HG02885 (cell line): ENCODE measurements at regions not wholly inside any gene's neighbourhood (a gene's known extent, or its start where the extent isn't known, plus 50 kb on each side); places are given as distances from the start of the nearest gene placed in this dataset.
"Not testable (repeated sequence)": the region's sequence is repeated elsewhere in the genome, so short reads cannot be mapped to it uniquely, and the experiment has no call there.

Experiments
- ATAC-seq: cut with Tn5 transposase; IDR thresholded peaks from one replicate; pipeline ENCODE4 v1.9.1; 2021; ENCODE audit warnings: mild to moderate bottlenecking; ENCODE audit not compliant: unreplicated experiment, poor library complexity

DNA sequence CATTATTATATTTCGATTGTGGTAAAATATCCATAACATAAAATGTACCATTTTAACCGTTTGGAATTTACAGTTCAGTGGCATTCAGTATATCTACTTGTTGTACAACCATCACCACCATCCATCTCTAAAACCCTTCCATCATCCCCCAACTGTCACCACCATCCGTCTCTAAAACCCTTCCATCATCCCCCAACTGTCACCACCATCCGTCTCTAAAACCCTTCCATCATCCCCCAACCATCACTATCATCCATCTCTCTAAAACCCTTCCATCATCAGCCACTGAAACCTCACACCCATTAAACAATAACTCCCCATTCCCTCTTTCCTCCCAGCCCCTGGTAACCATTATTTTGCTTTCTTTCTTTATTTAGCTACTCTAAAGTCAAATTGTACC, 144.2 kb upstream of the EEA1 start:
- ATAC-seq: no peak

- no peak for ATAC-seq
Measured at GRCh38 chr12:93078059-93078458, 149.0 kb upstream of the EEA1 start.

DNA sequence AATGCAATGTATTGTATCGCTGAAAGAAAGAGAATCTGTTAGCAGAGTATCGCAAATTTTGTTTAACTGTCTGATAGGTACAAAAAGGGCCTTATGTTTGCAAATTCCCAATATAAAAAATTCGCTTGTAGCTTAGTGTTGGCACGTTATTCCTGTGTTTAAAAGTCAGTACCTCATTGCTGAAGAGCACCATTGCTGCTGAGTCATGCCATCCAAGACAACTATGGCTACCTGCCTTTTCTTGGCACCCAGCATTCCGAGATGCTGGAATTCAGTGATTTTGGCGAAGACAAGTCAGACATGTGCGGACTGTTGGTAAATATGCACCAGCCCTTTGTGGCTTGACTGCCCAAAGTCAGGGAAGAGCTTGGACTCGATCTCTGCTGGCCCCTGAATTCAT, 149.5 kb upstream of the EEA1 start:
- no peak for ATAC-seq

DNA sequence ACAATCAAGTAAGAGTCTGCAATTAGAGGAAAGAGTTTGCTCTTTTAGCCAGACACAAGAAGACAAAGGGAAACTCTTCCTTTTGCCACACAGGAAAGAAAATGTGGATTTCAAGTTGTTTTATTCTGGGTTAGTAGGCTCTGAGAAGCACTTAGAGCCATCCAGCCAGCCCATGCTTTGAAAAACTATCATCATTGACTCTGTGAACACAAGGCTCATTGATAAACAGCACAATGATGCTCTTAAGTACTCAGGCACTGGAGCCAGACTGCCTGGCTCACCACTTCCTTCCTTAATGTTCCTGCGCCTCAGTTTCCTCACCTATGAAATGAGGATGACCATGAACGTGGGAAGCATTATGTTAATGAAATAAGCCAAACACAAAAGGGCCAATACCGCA, 150.2 kb upstream of the EEA1 start:
- ATAC-seq: no peak

DNA sequence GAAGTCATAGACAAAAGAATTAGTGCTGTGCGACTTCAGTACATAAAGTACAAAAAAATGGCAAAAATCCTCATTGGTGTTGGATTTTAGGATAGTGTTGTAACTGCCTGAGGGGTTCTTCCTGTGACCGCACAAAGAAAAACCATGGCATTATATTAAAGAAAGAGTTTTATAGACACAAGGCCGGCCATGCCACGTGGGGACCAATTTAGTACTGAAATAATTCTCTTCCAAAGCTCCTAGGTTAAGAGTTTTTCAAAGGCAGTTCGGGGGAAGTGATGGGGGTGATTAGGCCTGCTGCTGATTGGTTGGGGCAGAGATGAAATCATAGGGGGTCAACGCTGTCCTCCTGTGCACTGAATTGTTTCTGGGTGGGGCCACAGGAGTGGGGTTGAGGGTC, 150.9 kb upstream of the EEA1 start:
- no peak for ATAC-seq

GRCh38 chr12:93080452-93080851, 151.4 kb upstream of the EEA1 start:
- no peak for ATAC-seq

DNA sequence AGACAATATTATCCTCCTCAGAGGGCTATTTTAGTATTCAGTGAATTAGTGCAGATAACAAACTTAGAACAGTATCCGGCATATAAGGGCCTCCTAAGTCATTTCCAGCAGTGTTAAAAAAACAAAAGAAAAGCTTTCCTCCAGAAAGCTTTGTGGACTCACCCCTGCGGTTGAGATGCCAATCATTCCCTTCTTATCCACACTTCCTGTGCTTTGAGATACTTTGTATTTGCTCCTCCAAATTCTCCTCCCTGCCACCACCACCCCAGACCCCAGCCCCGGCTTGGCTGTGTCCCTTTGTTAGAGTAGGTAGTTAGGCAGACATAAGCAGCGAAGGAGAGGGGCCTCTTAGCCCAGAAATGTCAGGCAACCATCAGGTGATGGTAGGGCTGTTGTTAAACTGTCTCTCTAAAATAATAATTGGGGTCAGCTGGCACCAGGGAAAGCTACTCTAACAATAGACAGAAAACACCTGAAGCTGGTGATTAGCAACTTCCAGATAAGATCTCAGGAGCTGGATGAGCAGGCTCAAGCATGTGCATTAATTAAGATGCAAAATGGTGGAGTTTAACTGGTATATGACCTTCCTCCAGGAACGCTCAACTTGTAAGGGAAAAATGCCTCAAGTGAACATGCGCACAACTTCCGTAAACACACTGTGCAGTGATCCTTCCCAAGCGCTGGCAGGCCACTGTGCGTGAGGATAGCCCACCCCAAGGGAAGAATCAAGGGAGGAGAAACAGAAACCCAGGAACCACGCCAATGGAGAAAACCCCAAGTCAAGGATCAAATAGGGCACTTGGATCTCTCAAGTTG, 152.1 kb upstream of the EEA1 start:
- no peak for ATAC-seq

DNA sequence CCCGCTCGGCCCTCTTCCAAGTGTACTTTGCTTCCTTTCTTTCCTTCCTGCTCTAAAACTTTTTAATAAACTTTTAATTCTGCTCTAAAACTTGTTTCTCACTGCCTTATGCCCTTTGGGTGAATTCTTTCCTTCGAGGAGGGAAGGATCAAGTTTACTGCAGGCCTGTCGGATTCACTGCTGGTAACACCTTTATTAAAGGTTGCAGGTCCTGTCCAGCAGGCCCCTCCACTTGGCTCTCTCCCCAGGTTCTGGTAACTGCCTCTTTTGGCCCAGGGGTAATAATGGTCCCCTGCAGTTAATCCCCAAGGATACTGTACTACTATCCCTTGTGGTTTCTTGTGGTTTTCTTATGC, 152.7 kb upstream of the EEA1 start:
- ATAC-seq: no peak

DNA sequence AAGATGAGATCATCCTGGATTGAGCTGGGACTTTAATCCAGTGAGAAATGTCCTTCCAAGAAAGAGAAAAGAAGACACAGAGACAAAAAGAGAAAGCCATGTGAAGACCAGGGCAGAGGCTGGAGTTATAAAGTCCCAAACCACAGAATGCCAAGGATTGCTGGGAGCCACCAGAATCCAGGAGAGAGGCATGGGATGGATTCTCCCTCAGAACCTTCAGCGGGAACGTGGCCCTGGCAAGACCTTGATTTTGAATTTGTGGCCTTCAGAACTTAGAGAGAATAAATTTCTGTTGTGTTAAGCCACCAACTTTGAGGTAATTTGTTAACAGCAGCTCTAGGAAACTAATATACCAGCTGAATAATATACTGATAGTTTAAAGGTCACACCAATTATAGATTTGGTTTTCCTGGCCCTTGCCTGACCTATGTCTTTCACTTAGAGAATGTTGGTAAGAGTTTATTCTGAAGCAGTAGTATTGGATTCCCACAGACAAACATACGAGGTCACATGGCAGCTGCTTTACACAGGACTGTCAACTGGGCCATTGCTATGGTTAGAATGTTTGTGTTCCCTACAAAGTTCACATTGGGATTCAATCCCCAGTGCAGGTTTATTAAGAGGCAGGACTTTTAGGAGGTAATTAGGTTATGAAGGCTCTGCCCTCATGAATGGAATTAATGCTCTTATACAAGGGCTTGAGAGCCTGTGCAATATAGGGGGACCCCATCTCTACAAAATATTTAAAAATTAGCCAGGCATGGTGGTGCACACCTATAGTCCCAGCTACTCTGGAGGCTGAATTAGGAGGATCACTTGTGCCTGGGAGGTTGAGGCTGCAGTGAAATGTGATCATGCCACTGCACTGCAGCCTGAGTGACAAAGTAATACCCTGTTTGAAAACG, 156.5 kb upstream of the EEA1 start:
- no peak for ATAC-seq

GRCh38 chr12:93086288-93086727, 157.2 kb upstream of the EEA1 start:
- no peak for ATAC-seq

DNA sequence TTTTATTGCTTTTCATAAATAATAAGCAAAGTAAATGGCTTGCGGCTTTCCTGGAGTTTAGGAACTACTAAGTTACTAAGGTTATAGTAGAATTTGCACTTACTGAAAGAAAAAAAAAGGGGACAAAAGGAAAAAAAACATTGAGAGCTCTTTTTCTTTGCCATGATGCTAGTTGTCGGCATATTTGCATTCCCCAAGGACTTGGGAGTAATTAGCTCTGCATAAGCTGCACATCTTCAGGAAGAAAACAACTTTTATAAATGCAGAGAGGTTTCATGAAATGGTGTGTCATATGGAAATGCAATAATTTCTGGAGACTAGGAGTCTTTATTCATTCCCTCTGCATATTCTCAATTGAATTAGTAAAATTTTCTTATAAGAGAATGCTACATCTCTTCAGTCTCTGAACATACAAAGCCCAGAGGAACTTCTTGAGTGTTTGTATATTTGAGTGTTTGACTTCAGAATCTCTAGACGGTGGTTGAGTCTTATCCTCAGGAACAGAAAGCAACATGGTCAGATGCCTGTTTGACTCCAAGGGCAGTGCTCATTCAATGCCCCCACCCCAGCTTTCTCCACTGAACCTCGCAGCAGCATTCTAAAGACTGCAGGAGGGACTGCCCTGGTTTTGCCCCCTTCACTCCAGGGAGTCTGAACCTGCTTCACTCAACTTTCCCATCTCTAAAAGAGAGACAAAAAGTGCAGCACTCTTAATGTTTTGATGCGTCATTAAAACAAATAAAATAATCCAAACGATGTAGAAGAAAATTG, 158.9 kb upstream of the EEA1 start:
- no peak for ATAC-seq

GRCh38 chr12:93089805-93090569, 160.9 kb upstream of the EEA1 start:
- ATAC-seq: no peak

GRCh38 chr12:93090731-93091172, 161.7 kb upstream of the EEA1 start:
- ATAC-seq: no peak

DNA sequence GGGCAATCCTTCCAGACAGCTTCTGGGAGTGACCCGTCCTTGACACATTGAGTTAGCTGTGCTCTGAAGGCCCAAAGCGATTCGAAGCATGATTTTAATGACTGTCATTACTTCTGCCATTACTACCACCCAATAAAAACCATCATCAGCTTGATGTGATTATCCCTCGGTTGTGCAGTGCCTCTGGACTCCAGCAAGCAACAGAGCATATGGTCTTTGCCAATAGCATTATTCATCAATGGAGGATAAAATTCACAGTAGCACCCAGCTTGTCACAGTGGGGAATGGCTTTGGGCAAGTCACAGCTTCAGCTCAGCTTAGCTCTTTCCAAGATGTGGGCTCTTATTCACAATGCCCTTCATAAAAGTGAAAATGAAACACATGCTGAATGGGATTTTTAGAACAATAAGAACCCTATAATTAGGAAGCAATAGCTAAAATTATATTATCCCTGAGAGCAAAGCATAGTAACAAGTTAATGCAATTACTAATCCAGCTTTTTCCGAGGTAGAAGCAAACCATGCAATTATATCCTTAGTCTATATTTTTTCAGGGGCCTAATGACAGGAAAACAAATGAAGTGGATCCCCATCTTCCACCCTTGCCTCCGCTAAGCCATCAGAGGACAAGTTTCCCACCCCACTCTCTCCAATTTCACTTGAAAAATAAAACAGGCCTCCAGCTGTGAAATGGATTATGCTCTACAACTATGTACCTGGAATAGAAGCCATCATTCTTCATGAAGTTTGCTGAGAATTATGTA, 163.0 kb upstream of the EEA1 start:
- ATAC-seq: no peak

DNA sequence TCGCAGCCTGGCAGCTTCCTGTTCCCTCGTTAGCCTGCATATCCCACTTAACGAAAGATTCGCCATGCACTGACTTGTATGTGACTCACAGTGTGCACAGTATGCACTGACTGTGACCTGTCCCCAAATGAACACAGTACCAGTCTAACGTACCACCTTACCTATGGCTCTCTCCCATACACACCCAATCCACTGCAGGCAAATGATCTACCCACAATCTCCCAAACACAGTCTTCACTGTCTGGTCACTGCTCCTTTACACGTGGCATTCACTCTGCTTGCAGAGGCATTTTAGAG, 163.5 kb upstream of the EEA1 start:
- ATAC-seq: no peak

DNA sequence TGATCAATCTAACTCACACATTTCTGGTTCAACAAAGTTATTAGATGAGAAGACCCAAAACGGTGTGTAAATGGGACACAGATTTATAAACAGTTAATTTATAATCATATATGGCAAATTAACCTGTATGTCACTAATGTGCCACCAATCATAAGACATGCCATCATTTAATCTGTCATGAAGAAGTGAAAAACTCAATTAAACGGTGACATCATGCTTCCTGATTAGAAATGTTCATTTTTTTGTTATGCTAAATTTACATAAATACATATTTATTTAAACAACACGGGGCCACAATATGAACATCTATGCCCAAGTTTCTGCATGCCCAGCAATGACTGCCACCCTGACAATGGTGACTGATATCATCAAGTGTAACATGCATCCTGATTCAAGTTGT, 164.1 kb upstream of the EEA1 start:
- no peak for ATAC-seq

DNA sequence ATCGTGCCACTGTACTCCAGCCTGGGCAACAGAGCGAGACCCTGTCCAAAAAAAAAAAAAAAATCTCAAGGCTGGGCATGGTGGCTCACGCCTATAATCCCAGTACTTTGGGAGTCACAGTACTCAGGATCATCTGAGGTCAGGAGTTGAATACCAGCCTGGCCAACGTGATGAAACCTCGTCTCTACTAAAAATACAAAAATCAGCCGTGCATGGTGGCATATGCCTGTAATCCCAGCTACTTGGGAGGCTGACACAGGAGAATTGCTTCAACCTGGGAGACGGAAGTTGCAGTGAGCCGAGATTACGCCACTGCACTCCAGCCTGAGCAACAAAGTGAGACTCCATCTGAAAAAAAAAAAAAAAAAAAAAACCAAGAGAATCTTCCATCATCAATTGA, 165.1 kb upstream of the EEA1 start:
- ATAC-seq: not testable (repeated sequence)

DNA sequence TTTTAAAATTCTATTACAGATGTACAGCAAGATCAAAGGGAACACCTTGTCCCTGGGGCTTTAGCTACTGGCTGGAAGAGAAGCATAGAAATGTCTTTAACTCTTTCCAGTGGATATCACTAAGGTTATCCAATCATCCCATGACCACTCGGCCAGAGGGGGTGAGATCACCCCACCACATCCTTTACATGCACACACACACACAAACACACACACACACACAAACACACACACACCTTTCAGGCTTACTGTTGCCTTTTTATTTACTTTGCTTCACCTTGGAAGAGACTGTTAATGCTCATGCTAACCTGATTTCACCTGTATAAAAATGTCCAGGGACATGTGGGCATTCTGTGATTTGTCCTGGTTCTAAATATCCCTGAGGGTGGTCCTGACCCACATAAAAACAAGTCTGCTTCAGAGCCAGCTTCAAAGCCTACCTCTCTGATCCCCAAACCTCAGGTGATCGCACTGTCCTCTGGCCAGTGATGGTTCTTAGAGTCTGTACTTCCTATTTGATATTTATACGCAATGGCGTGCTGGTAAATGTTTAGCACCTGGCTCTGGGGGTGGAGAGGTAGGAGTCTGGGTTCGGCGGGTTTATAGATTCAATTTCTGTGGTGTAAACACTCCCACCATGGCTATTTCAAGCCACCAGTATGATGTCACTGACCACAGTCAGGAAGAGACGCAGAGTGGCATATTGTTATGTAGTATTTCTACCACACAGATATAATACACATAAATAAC, 166.1 kb upstream of the EEA1 start:
- ATAC-seq: peak; percentile 94

DNA sequence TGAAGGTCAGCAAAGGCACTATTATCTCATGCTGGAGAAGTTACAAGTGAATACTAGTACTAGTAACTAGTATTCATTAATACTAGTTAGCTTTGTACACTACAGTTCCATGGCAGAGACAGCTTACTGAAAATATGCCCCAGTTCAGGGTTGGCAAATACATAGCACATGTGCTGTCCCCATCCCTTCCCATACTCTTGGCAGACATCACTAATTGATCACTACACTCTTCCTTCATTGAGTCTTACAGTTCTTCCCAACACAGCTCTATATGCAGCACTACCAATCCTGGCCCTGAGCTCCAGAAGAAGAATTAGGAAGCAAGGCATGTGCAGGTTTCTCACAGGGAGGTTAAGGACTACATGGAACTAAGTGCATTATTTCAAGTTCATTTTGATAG, 168.3 kb upstream of the EEA1 start:
- no peak for ATAC-seq
